ENCODE measurements at regions not wholly inside any gene's neighbourhood (a gene's known extent, or its start where the extent isn't known, plus 50 kb on each side); places are given as distances from the start of the nearest gene placed in this dataset.

DNA sequence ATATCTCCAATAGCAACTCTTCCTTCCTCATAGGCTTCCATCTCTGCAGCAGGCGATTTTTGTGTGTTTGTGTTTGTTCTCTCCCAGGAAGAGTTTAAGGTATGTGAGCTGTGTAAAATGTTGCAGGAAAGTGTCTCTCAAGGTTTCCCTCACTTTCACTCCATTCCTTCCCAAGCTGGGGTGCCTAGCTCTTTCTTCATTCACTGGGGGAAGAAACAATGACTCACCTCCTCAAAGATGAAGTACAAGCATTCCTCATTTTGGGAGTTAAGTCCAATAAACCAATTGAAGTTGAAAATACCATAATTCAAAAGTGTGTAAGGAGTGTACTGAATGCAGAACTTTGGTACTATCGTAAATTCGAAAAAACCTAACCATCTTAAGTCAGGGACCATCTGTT is 422.7 kb upstream of the CFAP20DC start:
- WGBS = 92% methylated on average over 3 of the region's 3 CpGs

DNA sequence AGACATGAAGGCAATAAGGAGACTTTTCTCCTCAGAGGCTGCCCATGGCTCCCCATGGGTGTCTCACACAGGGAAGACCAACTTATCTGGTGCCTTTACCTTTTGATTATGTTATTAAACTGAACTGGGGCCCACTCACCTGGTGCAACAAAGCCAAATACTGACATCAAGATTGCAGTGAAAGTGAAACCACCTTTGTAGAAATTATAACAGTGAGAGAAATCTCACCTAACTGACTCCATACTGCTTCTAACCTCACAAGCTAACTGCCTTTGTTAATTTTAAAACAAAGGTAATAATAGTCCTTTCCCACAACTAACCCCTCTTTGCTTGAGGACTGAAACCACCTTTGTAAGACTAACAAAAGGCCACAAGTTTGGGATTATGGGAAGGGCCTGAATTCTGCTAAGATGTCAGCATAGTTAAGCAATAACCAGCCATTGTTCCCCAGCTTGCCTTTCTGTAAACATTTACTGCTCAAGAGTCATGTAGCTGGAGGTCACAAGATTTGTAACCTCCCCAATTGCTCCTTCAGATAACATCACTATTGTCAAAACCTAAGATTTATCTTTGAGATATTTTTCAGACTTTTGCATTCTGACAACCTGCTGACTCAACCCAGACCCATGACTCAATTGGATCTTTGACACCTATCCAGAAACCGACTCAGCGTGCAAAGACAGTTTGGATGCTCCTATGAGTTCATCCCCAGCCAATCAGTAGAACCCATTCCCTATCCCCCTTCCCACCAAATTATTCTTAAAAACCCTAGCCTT is 420.3 kb upstream of the CFAP20DC start:
- Histone ChIP-seq H3K27ac (ENCODE audit: low read depth) (no peak overlapping the region), H3K4me3 (ENCODE audit: low read depth, low read length) (no peak overlapping the region), H3K36me3 (ENCODE audit: insufficient read depth) (no peaks in the 10 kb centered on the region), H3K4me1 (ENCODE audit: insufficient read depth) (no peaks in the 10 kb centered on the region)
- DNase-seq (ENCODE audit: extremely low spot score) = no peak
- 94% methylated on average over 2 of the region's 2 CpGs for WGBS

More for the DNA sequence above, 422.7 kb upstream of the CFAP20DC start:
- H3K4me1 ChIP-seq (ENCODE audit: insufficient read depth) = no peaks in the 10 kb centered on the region
- DNase-seq (ENCODE audit: extremely low spot score) = no peak
- H3K4me3 ChIP-seq (ENCODE audit: low read depth, low read length) = no peak overlapping the region
- no peaks in the 10 kb centered on the region for H3K36me3 ChIP-seq (ENCODE audit: insufficient read depth)
- H3K27ac ChIP-seq (ENCODE audit: low read depth) = no peak overlapping the region

GRCh38 chr3:59467476-59467875 is 417.7 kb upstream of the CFAP20DC start:
- H3K27ac ChIP-seq (ENCODE audit: low read depth) = no peak overlapping the region
- H3K36me3 ChIP-seq (ENCODE audit: insufficient read depth) = no peaks in the 10 kb centered on the region
- WGBS = 73% methylated on average over 4 of the region's 4 CpGs
- DNase-seq (ENCODE audit: extremely low spot score) = no peak
- H3K4me3 ChIP-seq (ENCODE audit: low read depth, low read length) = no peak overlapping the region
- no peaks in the 10 kb centered on the region for H3K4me1 ChIP-seq (ENCODE audit: insufficient read depth)

DNA sequence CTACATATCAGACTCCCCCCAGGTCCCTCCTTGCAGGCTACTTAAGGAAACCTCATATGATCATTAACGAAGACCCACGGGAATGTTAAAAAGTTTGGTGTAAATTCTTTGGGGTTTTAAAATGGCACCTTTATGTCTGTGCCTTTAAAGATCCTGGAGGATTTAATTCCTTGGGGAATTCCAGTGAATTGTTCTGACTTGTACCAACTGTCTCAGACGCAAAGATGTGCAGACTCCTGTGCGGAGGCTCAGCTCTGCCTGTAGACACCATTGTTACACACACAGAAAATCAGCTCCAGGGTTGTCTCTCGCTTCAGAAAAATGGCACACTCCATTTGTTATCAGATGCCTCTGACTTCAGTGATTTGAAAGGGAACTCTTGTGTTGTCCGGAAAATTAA is 414.4 kb upstream of the CFAP20DC start:
- no peak for DNase-seq (ENCODE audit: extremely low spot score)
- Histone ChIP-seq H3K36me3 (ENCODE audit: insufficient read depth) (no peaks in the 10 kb centered on the region), H3K27ac (ENCODE audit: low read depth) (no peak overlapping the region), H3K4me3 (ENCODE audit: low read depth, low read length) (no peak overlapping the region), H3K4me1 (ENCODE audit: insufficient read depth) (no peaks in the 10 kb centered on the region)
- WGBS = 78% methylated on average over 6 of the region's 6 CpGs

GRCh38 chr3:59463253-59463652 is 413.4 kb upstream of the CFAP20DC start:
- DNase-seq (ENCODE audit: extremely low spot score) = no peak
- no peaks in the 10 kb centered on the region for H3K36me3 ChIP-seq (ENCODE audit: insufficient read depth)
- no peak overlapping the region for H3K27ac ChIP-seq (ENCODE audit: low read depth)
- no peaks in the 10 kb centered on the region for H3K4me1 ChIP-seq (ENCODE audit: insufficient read depth)
- no peak overlapping the region for H3K4me3 ChIP-seq (ENCODE audit: low read depth, low read length)
- WGBS = 81% methylated on average over 5 of the region's 5 CpGs

DNA sequence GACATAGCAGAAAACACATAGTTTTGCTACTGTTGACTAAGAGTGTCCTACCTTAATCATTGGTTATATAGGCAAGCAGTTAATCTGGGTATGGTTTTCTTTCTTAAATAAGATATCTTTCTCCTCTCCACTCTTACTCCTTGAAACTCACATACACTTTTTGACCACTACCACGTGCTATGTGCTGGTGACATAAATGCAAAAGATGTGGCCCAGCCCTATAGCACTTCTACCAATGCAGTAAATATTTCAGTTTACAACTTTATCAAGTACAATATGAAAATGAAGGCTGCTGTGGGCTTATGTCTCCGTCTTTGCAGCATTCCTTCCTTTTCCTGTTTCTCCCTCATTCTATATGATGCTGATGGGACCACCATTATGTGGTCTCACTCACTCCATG is 410.2 kb upstream of the CFAP20DC start:
- H3K27ac ChIP-seq (ENCODE audit: low read depth) = no peak overlapping the region
- no peak for DNase-seq (ENCODE audit: extremely low spot score)
- H3K36me3 ChIP-seq (ENCODE audit: insufficient read depth) = no peaks in the 10 kb centered on the region
- no peak overlapping the region for H3K4me3 ChIP-seq (ENCODE audit: low read depth, low read length)
- H3K4me1 ChIP-seq (ENCODE audit: insufficient read depth) = no peaks in the 10 kb centered on the region
- WGBS = 81% methylated on average over 2 of the region's 2 CpGs

DNA sequence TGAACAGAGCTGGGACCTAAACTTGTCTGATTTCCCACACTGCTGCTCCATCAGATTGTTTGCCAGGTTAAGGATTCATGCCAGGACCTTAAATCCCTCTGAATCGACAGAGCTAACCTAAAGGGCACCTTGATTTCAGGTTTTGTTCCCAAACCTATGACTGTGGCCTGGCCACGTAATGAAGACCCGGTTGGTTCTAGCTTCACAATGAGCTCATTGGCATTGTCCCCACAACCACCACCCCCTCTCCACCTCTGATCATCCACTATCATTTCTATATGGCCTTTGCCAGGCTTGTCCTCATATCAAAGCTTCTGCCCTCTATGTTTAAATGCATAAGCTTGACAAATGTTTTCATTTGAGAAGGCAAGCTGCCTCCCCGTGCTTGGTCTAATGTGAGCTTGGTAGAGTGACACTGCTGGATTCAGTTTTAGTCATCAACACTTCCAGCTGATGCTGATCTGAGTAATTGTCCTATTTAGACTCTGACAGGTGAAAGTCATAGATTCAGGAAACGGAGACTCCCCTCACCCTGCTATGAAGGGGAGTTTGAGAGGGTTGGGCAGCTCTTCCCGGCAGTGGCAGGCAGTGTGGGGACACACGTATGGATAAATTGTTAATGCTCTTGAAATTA is 407.1 kb upstream of the CFAP20DC start:
- H3K36me3 ChIP-seq (ENCODE audit: insufficient read depth) = no peaks in the 10 kb centered on the region
- 92% methylated on average over 7 of the region's 7 CpGs for WGBS
- DNase-seq (ENCODE audit: extremely low spot score) = no peak
- no peak overlapping the region for H3K4me3 ChIP-seq (ENCODE audit: low read depth, low read length)
- no peaks in the 10 kb centered on the region for H3K4me1 ChIP-seq (ENCODE audit: insufficient read depth)
- H3K27ac ChIP-seq (ENCODE audit: low read depth) = no peak overlapping the region

DNA sequence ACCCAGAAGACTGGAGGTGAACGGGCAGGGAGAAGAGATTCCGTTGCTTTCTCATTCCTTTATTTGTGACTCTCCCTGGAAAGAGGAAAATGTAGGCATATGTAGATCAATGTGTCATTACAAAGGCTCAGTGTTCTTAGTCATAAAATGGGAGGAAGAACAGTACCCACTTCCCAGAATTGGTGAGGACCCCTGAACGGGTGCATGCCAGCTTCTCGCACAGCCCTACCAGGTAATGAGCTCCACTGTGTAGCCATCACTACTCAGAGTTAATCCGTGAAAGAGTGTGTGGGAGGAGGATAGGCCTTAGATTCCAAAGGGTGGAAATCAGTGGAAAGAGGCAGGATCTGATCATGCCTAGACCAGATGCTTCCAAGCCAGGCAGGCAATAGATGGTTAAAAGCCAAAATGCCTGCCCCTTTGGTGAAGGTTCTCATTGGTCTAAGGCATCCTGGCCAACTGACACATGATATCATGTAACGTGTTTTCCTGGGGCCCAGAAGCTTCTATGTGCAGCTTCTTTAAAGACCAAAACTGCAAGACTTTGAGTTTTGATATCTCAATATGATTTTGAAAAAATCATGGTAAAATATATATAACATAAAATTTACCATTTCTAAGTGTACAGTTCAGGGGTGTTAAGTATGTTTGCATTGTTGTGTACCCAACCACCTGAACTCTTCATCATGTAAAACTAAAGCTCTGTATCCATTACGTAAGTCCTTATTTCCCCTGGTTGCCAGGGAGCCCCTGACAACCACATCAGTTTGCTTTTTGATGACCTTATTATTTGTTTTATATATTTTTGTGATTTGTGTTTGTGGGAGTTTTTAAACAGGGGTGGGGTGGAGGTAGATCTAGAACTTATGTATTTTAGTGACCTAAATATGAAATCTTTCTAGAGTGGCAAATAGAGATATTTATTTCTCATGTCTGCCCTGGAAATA is 402.2 kb upstream of the CFAP20DC start:
- no peak for DNase-seq (ENCODE audit: extremely low spot score)
- Histone ChIP-seq H3K36me3 (ENCODE audit: insufficient read depth) (no peaks in the 10 kb centered on the region), H3K4me1 (ENCODE audit: insufficient read depth) (no peaks in the 10 kb centered on the region), H3K27ac (ENCODE audit: low read depth) (no peak overlapping the region), H3K4me3 (ENCODE audit: low read depth, low read length) (no peak overlapping the region)
- 86% methylated on average over 7 of the region's 7 CpGs for WGBS

DNA sequence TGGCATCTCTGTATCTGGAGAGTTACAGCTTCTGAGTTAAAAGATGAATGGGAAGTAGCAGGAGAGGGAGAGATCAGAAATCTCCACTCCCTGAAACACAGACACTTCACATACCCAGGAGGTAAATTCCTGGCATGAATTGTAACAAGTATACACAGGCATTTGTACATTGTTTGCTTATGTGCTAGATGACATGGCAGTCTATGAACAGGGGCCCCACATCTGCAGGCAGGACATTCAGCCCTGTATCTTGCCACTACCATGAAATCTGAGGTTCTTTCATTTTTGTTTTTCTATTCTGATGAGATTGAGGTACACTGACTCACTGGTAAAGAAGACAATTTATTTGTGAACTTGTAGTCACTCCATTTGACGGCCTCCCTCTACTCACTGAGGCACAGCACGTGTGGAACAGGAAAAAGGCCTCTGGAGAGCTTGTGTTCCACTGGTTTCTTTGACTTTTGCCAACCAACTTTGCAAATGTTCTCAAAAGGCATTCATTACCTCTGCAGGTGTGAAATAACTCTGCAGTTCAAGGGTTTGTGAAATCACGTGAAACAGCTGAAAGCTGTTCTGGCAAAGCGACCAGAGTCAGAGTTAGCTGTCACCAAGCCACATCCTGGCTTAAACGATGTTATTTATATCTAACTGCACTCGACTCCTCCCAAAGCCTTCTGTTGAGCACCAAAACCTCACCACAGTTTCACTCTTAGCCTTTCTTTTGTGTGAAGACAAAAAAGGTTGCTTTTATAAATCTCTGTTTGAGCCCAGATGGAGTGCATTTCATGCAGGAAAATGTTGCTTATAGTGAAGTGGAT is 401.3 kb upstream of the CFAP20DC start:
- H3K27ac ChIP-seq (ENCODE audit: low read depth) = no peak overlapping the region
- H3K4me1 ChIP-seq (ENCODE audit: insufficient read depth) = no peaks in the 10 kb centered on the region
- DNase-seq (ENCODE audit: extremely low spot score) = no peak
- no peak overlapping the region for H3K4me3 ChIP-seq (ENCODE audit: low read depth, low read length)
- no peaks in the 10 kb centered on the region for H3K36me3 ChIP-seq (ENCODE audit: insufficient read depth)
- 36% methylated on average over 6 of the region's 6 CpGs for WGBS

GRCh38 chr3:59450437-59450836 is 400.6 kb upstream of the CFAP20DC start:
- no peak for DNase-seq (ENCODE audit: extremely low spot score)
- WGBS = 91% methylated on average over 5 of the region's 5 CpGs
- no peak overlapping the region for H3K27ac ChIP-seq (ENCODE audit: low read depth)
- no peaks in the 10 kb centered on the region for H3K36me3 ChIP-seq (ENCODE audit: insufficient read depth)
- H3K4me1 ChIP-seq (ENCODE audit: insufficient read depth) = no peaks in the 10 kb centered on the region
- H3K4me3 ChIP-seq (ENCODE audit: low read depth, low read length) = no peak overlapping the region

DNA sequence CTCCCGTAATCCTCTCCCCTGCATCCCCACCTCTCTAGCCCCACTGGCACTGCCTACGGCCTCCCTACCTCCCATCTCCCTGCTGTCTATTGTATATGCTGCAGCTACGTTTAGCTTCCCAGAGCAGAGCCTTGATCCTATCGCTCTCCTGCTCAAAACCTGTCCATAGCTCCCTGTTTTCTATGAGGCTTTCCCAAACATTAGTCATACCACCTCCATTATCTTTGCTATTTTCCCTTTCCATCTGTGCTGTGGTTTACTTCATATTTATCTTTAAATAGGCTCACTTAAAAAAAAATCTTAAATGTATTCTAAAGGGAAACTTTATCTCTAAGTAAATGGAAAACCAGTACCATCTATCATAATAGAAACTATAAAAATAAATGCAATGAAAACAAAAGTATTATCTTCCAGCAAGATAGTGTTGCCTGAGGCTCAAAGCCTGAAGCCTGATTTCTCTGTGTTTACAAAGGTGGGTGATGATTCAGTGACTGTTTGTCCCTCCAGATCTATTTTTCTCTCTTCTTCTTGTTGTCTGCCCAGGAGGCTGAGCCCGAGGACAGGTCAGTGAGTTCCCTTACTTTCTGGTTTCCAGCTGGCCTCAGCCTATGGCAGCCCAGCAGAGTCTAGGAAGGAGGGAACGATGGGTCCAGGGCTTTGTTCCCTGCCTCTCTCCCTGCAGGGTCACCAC is 397.1 kb upstream of the CFAP20DC start:
- DNase-seq (ENCODE audit: extremely low spot score) = no peak
- H3K27ac ChIP-seq (ENCODE audit: low read depth) = no peak overlapping the region
- 62% methylated on average over 6 of the region's 6 CpGs for WGBS
- no peak overlapping the region for H3K4me3 ChIP-seq (ENCODE audit: low read depth, low read length)
- H3K4me1 ChIP-seq (ENCODE audit: insufficient read depth) = no peaks in the 10 kb centered on the region
- no peaks in the 10 kb centered on the region for H3K36me3 ChIP-seq (ENCODE audit: insufficient read depth)

DNA sequence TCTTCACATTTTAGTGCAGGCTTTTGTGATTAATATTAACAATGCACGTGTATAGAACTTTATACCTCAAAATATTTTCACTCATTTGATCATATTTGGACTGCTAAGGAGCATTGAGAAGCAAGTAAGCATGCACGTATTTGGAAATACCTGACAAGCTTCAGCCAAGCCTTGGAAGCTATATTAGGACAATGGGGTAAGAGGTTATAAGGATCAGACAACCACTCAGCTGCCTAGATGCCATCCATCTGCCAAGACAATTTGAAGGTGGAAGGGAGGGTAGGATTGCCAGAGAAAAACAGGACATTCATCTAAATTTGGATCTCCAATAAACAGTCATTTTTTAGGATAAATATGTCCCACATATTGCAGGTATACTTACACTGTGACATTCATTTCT is 394.9 kb upstream of the CFAP20DC start:
- no peak overlapping the region for H3K4me3 ChIP-seq (ENCODE audit: low read depth, low read length)
- no peaks in the 10 kb centered on the region for H3K36me3 ChIP-seq (ENCODE audit: insufficient read depth)
- DNase-seq (ENCODE audit: extremely low spot score) = no peak
- 72% methylated on average over 2 of the region's 2 CpGs for WGBS
- no peaks in the 10 kb centered on the region for H3K4me1 ChIP-seq (ENCODE audit: insufficient read depth)
- no peak overlapping the region for H3K27ac ChIP-seq (ENCODE audit: low read depth)

DNA sequence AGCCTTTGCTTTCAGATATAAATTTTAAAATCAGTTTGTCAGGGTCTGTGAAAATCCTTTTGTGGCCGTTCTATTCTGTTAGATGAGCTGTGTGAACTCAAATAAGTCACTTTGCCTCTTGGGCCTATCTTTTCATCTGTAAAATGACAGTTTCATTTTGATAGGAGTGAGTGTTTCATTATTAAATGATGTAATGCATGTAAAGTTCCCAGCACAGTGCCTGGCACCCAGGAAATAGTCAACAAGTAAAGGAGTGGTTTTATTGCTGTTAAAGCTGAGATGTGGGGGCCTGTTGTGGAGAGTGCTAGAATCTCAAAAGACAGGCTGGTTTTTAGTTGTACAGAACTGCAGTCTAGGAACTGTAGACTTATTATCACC is 394.5 kb upstream of the CFAP20DC start:
- 60% methylated on average over 1 of the region's 1 CpG for WGBS
- H3K27ac ChIP-seq (ENCODE audit: low read depth) = no peak overlapping the region
- DNase-seq (ENCODE audit: extremely low spot score) = no peak
- H3K4me1 ChIP-seq (ENCODE audit: insufficient read depth) = no peaks in the 10 kb centered on the region
- H3K4me3 ChIP-seq (ENCODE audit: low read depth, low read length) = no peak overlapping the region
- no peaks in the 10 kb centered on the region for H3K36me3 ChIP-seq (ENCODE audit: insufficient read depth)

Measured in urinary bladder (tissue), 3 donors.